ENCODE measurements at regions not wholly inside any gene's neighbourhood (a gene's known extent, or its start where the extent isn't known, plus 50 kb on each side); places are given as distances from the start of the nearest gene placed in this dataset.

DNA sequence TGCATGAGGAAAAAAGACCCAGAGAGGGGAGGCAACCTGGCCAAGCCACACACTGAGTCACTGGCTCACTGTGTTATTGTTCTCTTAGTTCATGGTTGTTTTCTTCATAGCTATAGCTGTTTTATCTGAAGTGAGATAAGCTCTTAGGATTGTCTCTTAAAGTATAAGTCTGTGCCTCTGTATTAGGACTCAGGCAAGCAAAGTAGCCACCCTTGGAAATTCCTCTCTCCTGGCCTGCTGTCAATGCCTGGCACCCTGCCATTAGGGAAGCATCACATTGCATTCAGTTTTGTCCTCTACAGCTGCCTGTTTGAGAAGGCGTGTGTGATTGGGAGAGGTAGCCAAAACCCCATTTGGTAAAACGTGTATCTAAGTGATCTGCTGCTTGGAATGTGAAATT is 147.4 kb upstream of the GLRA1 start:
- DNase-seq (ENCODE audit: low read depth), result no peak
- no peak overlapping the region for H3K4me3 ChIP-seq (ENCODE audit: low read depth, low read length)
- H3K36me3 ChIP-seq (ENCODE audit: control insufficient read depth, insufficient read depth, low read length), result no peaks in the 10 kb centered on the region
- CTCF ChIA-PET, result no interaction called here
- POLR2A ChIA-PET, result no interaction called here
- TF ChIP-seq CTCF (IDR thresholded peaks at IDR 0.05; ENCODE audit: insufficient read depth, low read depth, low read length), result no peak
- no peaks in the 10 kb centered on the region for H3K27me3 ChIP-seq (ENCODE audit: control insufficient read depth, insufficient read depth, low read length)

DNA sequence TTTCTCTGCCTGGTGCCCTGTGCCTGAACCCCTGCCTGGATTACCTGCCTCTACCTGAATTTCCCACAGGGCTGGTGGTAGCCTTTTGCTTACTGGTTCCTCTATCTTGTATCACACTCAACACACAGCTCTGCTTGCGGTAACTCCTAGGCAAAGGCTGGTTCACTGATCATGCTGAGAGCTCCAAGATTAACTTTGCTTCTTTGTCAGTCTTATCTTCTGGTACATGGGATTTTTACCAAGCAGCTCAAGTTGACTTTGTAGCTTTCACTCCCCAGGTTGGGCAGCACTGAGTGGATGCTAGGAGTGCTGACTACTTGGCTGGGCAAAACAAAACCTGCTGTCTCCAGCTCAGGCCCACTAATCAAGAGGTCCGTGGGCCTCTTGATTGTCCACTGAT is 145.9 kb upstream of the GLRA1 start:
- no peak overlapping the region for H3K4me3 ChIP-seq (ENCODE audit: low read depth, low read length)
- CTCF ChIA-PET, result no interaction called here
- H3K27me3 ChIP-seq (ENCODE audit: control insufficient read depth, insufficient read depth, low read length), result no peaks in the 10 kb centered on the region
- no peak for TF ChIP-seq CTCF (IDR thresholded peaks at IDR 0.05; ENCODE audit: insufficient read depth, low read depth, low read length)
- H3K36me3 ChIP-seq (ENCODE audit: control insufficient read depth, insufficient read depth, low read length), result no peaks in the 10 kb centered on the region
- POLR2A ChIA-PET, result interaction anchor here (0.6 kb wide), 1 partner anchor 79 kb away, joined by 3 read pairs; no protein-coding TSS in a partner anchor
- DNase-seq (ENCODE audit: low read depth), result no peak

GRCh38 chr5:152066784-152067183 is 142.1 kb upstream of the GLRA1 start:
- no peak overlapping the region for H3K4me3 ChIP-seq (ENCODE audit: low read depth, low read length)
- no peak for TF ChIP-seq CTCF (IDR thresholded peaks at IDR 0.05; ENCODE audit: insufficient read depth, low read depth, low read length)
- ChIA-PET CTCF (no interaction called here), POLR2A (no interaction called here)
- no peaks in the 10 kb centered on the region for H3K27me3 ChIP-seq (ENCODE audit: control insufficient read depth, insufficient read depth, low read length)
- H3K36me3 ChIP-seq (ENCODE audit: control insufficient read depth, insufficient read depth, low read length), result no peaks in the 10 kb centered on the region
- DNase-seq (ENCODE audit: low read depth), result no peak

DNA sequence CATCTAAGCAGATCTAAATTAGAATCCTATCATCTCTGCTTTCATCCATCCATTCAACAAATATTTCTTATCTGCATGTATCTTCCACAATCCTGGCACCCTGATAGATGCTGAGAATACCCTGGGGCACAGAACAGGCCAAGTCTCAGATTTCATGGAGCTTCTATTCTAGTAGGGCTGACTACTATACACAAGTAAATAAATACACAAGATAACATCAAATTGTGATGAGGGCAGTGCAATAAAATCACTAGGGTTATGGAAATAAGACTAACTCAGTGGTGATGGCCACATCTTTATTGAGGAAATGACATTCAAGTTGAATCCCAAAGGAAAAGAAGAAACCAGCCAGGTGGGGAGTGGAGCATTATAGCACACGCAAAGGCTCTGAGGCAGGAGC is 138.4 kb upstream of the GLRA1 start:
- DNase-seq (ENCODE audit: low read depth), result no peak
- H3K36me3 ChIP-seq (ENCODE audit: control insufficient read depth, insufficient read depth, low read length), result no peaks in the 10 kb centered on the region
- ChIA-PET CTCF (no interaction called here), POLR2A (no interaction called here)
- TF ChIP-seq CTCF (IDR thresholded peaks at IDR 0.05; ENCODE audit: insufficient read depth, low read depth, low read length), result no peak
- H3K4me3 ChIP-seq (ENCODE audit: low read depth, low read length), result no peak overlapping the region
- H3K27me3 ChIP-seq (ENCODE audit: control insufficient read depth, insufficient read depth, low read length), result no peaks in the 10 kb centered on the region

DNA sequence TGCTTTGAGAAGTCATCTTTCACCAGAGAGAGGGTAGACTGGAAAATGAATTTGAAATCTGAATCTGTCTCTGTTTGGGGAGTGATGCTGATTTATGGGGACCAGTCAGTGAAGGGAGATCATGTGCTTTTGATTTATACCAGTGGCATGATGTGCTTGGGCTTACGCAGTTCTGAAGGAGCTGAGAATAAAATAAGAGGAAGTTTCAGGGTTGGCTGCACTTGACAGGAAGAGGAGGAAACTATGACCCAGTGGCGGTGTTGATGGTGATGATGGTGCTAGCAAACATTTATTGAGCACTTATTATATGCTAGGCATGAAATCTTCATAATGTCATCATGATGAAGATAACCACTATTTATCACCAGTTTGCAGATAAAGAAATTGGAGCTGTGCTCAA is 136.4 kb upstream of the GLRA1 start:
- H3K27me3 ChIP-seq (ENCODE audit: control insufficient read depth, insufficient read depth, low read length), result no peaks in the 10 kb centered on the region
- no peaks in the 10 kb centered on the region for H3K36me3 ChIP-seq (ENCODE audit: control insufficient read depth, insufficient read depth, low read length)
- ChIA-PET CTCF (no interaction called here), POLR2A (no interaction called here)
- no peak for TF ChIP-seq CTCF (IDR thresholded peaks at IDR 0.05; ENCODE audit: insufficient read depth, low read depth, low read length)
- no peak overlapping the region for H3K4me3 ChIP-seq (ENCODE audit: low read depth, low read length)
- DNase-seq (ENCODE audit: low read depth), result no peak

All from BJ (cell line).